RWPE2 (cell line): ENCODE measurements at regions not wholly inside any gene's neighbourhood (a gene's known extent, or its start where the extent isn't known, plus 50 kb on each side); places are given as distances from the start of the nearest gene placed in this dataset.

Experiments
- ATAC-seq: fragments of 200-7000 bp; cut with Tn5 transposase; 3 replicates; pipeline ENCODE4 v1.9.1; 2021; ENCODE audit warnings: low read depth
- DNase-seq: peaks from one replicate; pipeline ENCODE4 v3.0.0-alpha.2; 2020; ENCODE audit warnings: low spot score
- H3K27ac ChIP-seq: fragments of 450-650 bp; 2 replicates; pipeline ENCODE4 v1.5.1; 2017; ENCODE audit warnings: mild to moderate bottlenecking; ENCODE audit not compliant: poor library complexity, severe bottlenecking
- H3K27me3 ChIP-seq: fragments of 250-450 bp; sonication (Bioruptor Pico); 2 replicates; pipeline ENCODE4 v1.5.1; 2021; ENCODE audit warnings: mild to moderate bottlenecking, moderate library complexity; ENCODE audit not compliant: insufficient read depth, poor library complexity, severe bottlenecking
- H3K36me3 ChIP-seq: fragments of 250-450 bp; sonication (Bioruptor Pico); 2 replicates; pipeline ENCODE4 v1.5.1; 2020; ENCODE audit warnings: low read depth, mild to moderate bottlenecking, moderate library complexity
- H3K4me1 ChIP-seq: fragments of 250-450 bp; sonication (Bioruptor Pico); 2 replicates; pipeline ENCODE4 v1.5.1; 2021; ENCODE audit warnings: mild to moderate bottlenecking, moderate library complexity; ENCODE audit not compliant: insufficient read depth, poor library complexity, severe bottlenecking
- H3K4me3 ChIP-seq: fragments of 250-450 bp; sonication (Bioruptor Pico); 2 replicates; pipeline ENCODE4 v1.5.1; 2021; ENCODE audit warnings: mild to moderate bottlenecking, moderate library complexity; ENCODE audit not compliant: severe bottlenecking
- H3K9me3 ChIP-seq: fragments of 250-450 bp; sonication (Bioruptor Pico); 2 replicates; pipeline ENCODE4 v1.5.1; 2021; ENCODE audit warnings: mild to moderate bottlenecking, moderate library complexity; ENCODE audit not compliant: severe bottlenecking
- CTCF ChIP-seq: fragments of 450-650 bp; IDR thresholded peaks from one replicate; pipeline ENCODE4 v1.5.1; 2017; ENCODE audit warnings: mild to moderate bottlenecking, moderate library complexity; ENCODE audit not compliant: poor library complexity, severe bottlenecking

GRCh38 chr4:167406181-167406580 is 171.9 kb upstream of the SPOCK3 start:
- Histone ChIP-seq H3K4me1 (no peaks in the 10 kb centered on the region), H3K4me3 (no peak overlapping the region), H3K27ac (no peak overlapping the region), H3K27me3 (no peaks in the 10 kb centered on the region), H3K36me3 (no peaks in the 10 kb centered on the region), H3K9me3 (no peaks in the 10 kb centered on the region)
- no peak for TF ChIP-seq CTCF
- DNase-seq: no peak
- ATAC-seq: no peak

- Histone ChIP-seq H3K9me3 (no peaks in the 10 kb centered on the region), H3K4me1 (no peaks in the 10 kb centered on the region), H3K27ac (no peak overlapping the region), H3K27me3 (no peaks in the 10 kb centered on the region), H3K4me3 (no peak overlapping the region), H3K36me3 (no peaks in the 10 kb centered on the region)
- no peak for TF ChIP-seq CTCF
- no peak for DNase-seq
- ATAC-seq: no peak
These were observed 181.2 kb upstream of the SPOCK3 start for GRCh38 chr4:167415461-167415860.

- ATAC-seq: no peak
- Histone ChIP-seq H3K4me3 (no peak overlapping the region), H3K27me3 (no peaks in the 10 kb centered on the region), H3K9me3 (no peaks in the 10 kb centered on the region), H3K36me3 (no peaks in the 10 kb centered on the region), H3K4me1 (no peaks in the 10 kb centered on the region), H3K27ac (no peak overlapping the region)
- TF ChIP-seq CTCF: no peak
- no peak for DNase-seq
These were observed 185.3 kb upstream of the SPOCK3 start for GRCh38 chr4:167419468-167420140.

GRCh38 chr4:167421201-167421600 is 186.9 kb upstream of the SPOCK3 start:
- TF ChIP-seq CTCF: no peak
- Histone ChIP-seq H3K4me1 (no peaks in the 10 kb centered on the region), H3K36me3 (no peaks in the 10 kb centered on the region), H3K9me3 (no peaks in the 10 kb centered on the region), H3K4me3 (no peak overlapping the region), H3K27ac (no peak overlapping the region), H3K27me3 (no peaks in the 10 kb centered on the region)
- ATAC-seq (no peak), DNase-seq (no peak)
